ENCODE measurements at regions not wholly inside any gene's neighbourhood (a gene's known extent, or its start where the extent isn't known, plus 50 kb on each side); places are given as distances from the start of the nearest gene placed in this dataset.

DNA sequence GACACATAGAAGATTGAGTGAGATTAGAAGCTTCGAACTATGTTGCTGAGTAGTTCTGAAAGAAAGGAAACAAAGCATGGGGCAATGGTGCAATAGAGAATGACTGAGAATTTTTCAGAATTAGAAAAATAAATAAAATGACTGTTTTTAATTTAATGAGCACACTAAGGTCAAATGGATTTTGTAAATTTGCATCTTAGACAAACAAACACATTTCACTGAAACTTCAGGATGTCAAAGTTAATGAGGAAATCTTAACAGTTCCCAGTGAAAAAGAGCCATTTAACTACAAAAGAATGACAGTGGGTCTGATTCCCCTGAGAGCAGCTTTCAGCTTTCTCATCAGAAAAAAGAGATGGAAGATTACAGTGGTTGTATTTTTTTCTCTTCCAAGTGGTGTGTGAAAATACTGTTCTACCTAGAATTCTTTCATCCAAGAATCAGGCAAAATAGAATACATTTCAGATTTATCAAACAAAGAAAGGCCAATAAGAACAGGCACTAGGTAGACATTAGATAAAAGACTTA lies 591.9 kb downstream of the SEMA5A start (continued):
- TF ChIP-seq, protein P1, sequence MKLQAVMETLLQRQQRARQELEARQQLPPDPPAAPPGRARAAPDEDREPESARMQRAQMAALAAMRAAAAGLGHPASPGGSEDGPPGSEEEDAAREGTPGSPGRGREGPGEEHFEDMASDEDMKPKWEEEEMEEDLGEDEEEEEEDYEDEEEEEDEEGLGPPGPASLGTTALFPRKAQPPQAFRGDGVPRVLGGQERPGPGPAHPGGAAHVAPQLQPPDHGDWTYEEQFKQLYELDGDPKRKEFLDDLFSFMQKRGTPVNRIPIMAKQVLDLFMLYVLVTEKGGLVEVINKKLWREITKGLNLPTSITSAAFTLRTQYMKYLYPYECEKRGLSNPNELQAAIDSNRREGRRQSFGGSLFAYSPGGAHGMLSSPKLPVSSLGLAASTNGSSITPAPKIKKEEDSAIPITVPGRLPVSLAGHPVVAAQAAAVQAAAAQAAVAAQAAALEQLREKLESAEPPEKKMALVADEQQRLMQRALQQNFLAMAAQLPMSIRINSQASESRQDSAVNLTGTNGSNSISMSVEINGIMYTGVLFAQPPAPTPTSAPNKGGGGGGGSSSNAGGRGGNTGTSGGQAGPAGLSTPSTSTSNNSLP (IDR thresholded peaks at IDR 0.05; ENCODE audit: low read depth, low read length), result no peak
- no peak for TF ChIP-seq ISL2 (CRISPR knock-in tag; IDR thresholded peaks at IDR 0.05)
- no peak for TF ChIP-seq PCBP2 (optimal IDR thresholded peaks at IDR 0.05; ENCODE audit: low read depth, low read length, poor library complexity, severe bottlenecking)
- TF ChIP-seq, protein P2, sequence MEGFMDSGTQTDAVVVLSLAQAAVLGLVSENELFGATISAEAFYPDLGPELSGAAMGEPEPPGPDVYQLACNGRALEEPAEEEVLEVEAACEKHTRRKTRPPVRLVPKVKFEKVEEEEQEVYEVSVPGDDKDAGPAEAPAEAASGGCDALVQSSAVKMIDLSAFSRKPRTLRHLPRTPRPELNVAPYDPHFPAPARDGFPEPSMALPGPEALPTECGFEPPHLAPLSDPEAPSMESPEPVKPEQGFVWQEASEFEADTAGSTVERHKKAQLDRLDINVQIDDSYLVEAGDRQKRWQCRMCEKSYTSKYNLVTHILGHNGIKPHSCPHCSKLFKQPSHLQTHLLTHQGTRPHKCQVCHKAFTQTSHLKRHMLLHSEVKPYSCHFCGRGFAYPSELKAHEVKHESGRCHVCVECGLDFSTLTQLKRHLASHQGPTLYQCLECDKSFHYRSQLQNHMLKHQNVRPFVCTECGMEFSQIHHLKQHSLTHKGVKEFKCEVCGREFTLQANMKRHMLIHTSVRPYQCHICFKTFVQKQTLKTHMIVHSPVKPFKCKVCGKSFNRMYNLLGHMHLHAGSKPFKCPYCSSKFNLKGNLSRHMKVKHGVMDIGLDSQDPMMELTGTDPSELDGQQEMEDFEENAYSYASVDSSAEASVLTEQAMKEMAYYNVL (CRISPR knock-in tag; IDR thresholded peaks at IDR 0.05; ENCODE audit: borderline replicate concordance), result no peak

DNA sequence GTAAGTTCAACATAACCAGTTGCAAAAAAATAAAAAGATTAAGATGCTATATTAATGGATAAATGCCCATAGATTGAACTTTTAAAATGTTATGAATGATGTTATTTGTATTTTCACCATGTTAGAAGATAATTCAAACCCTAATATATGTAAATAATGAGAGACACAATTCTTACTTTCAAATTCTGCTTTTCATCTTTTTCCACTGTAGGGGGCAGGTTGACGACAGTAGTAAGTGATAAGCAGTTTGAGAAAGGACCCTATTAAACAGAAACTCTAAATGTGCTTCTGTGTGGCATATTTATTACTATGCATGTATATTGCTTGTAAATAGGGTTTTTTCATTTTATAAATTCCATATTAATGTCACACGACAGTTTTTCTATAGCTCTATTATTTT lies 591.1 kb downstream of the SEMA5A start:
- H3K79me2 ChIP-seq (ENCODE audit: insufficient read depth, low read length), result no peaks in the 10 kb centered on the region
- no peaks in the 10 kb centered on the region for H3K27me3 ChIP-seq (ENCODE audit: control insufficient read depth in 1 of 2, insufficient read depth in 2 of 2, low read length in 2 of 2)
- POLR2A ChIA-PET, result no interaction called here
- H2AFZ ChIP-seq (ENCODE audit: low read length), result no peak overlapping the region
- WGBS (ENCODE audit: low lambda C conversion rate), result 0% methylated on average over 2 of the region's 2 CpGs
- no peaks in the 10 kb centered on the region for H3K36me3 ChIP-seq (replicated peaks in 1 of 2; ENCODE audit: control insufficient read depth in 1 of 2, insufficient read depth in 2 of 2, low read length in 2 of 2)
- H3K4me1 ChIP-seq (ENCODE audit: insufficient read depth, low read length), result no peaks in the 10 kb centered on the region
- H3K27ac ChIP-seq (ENCODE audit: extremely low read length, insufficient read depth, low read length), result no peak overlapping the region
- no peak overlapping the region for H3K4me2 ChIP-seq (ENCODE audit: low read depth, low read length)
- intact Hi-C loops (cut with micrococcal nuclease; ENCODE audit: unreplicated experiment), result no loop called here
- no TSS peak for BruUV-seq (replicated peaks)
- DNase-seq (ENCODE audit: low spot score) (no peak), ATAC-seq (no peak), FAIRE-seq (no peak)
- TF ChIP-seq SALL2 (CRISPR knock-in tag; IDR thresholded peaks at IDR 0.05), result no peak
- TF ChIP-seq, protein P3, sequence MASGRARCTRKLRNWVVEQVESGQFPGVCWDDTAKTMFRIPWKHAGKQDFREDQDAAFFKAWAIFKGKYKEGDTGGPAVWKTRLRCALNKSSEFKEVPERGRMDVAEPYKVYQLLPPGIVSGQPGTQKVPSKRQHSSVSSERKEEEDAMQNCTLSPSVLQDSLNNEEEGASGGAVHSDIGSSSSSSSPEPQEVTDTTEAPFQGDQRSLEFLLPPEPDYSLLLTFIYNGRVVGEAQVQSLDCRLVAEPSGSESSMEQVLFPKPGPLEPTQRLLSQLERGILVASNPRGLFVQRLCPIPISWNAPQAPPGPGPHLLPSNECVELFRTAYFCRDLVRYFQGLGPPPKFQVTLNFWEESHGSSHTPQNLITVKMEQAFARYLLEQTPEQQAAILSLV (CRISPR knock-in tag; IDR thresholded peaks at IDR 0.05; ENCODE audit: borderline replicate concordance), result no peak
- TF ChIP-seq GATA4 (IDR thresholded peaks at IDR 0.05; ENCODE audit: borderline replicate concordance, low read depth), result no peak
- no peak for TF ChIP-seq ZNF891 (CRISPR knock-in tag; IDR thresholded peaks at IDR 0.05)
- no peak for TF ChIP-seq ZFP62 (CRISPR knock-in tag; IDR thresholded peaks at IDR 0.05)
- TF ChIP-seq MBD4 (IDR thresholded peaks at IDR 0.05; ENCODE audit: borderline replicate concordance, low read length), result no peak
- peaks cover 77% of the 10 kb centered on the region for H3K9me3 ChIP-seq (ENCODE audit: low read length)
- no peak overlapping the region for H3K4me3 ChIP-seq (replicated peaks in 1 of 3; ENCODE audit: insufficient read depth in 1 of 3, low read depth in 2 of 3, low read length in 3 of 3)
- no peak overlapping the region for H3K9ac ChIP-seq (ENCODE audit: insufficient read depth, low read depth, low read length)
- in situ Hi-C loops (cut with HindIII; ENCODE audit: extremely low pct_ligation_motif_present, low pct_unique_long_range_greater_than_20kb), result no loop called here
- H4K20me1 ChIP-seq (ENCODE audit: insufficient read depth, low read length), result no peaks in the 10 kb centered on the region
- CTCF ChIA-PET (ENCODE audit: low intra/inter-chr PET ratio, low total read pairs), result no interaction called here
